T1000 (cell line): ENCODE measurements at regions not wholly inside any gene's neighbourhood (a gene's known extent, or its start where the extent isn't known, plus 50 kb on each side); places are given as distances from the start of the nearest gene placed in this dataset.

ENCODE experiments used
- DNase-seq: peaks from one replicate; lab custom pipeline; 2025; ENCODE audit warnings: mixed read lengths; lab: John Stamatoyannopoulos, UW

- DNase-seq = no peak
Measured at GRCh38 chr13:77423296-77423695, 96.4 kb upstream of the MYCBP2 start.

GRCh38 chr13:77422724-77423123 is 95.8 kb upstream of the MYCBP2 start:
- no peak for DNase-seq

- no peak for DNase-seq
Measured at GRCh38 chr13:77417897-77418296, 91.0 kb upstream of the MYCBP2 start.

- DNase-seq = no peak
Measured at GRCh38 chr13:77416666-77417212, 89.8 kb upstream of the MYCBP2 start.

GRCh38 chr13:77415253-77416071 is 88.6 kb upstream of the MYCBP2 start:
- DNase-seq = no peak

- no peak for DNase-seq
Measured at GRCh38 chr13:77412860-77413259, 86.0 kb upstream of the MYCBP2 start.

- no peak for DNase-seq
Measured at GRCh38 chr13:77412116-77412635, 85.3 kb upstream of the MYCBP2 start.

- no peak for DNase-seq
Measured at GRCh38 chr13:77409412-77409811, 82.5 kb upstream of the MYCBP2 start.

- DNase-seq = no peak
Measured at GRCh38 chr13:77406644-77407440, 79.9 kb upstream of the MYCBP2 start.

GRCh38 chr13:77398825-77399620 is 72.1 kb upstream of the MYCBP2 start:
- DNase-seq = no peak

- DNase-seq = no peak
Measured at GRCh38 chr13:77397636-77398035, 70.7 kb upstream of the MYCBP2 start.

- DNase-seq = no peak
Measured at GRCh38 chr13:77391475-77391874, 64.6 kb upstream of the MYCBP2 start.

- DNase-seq = no peak
Measured at GRCh38 chr13:77390391-77390790, 63.5 kb upstream of the MYCBP2 start.

GRCh38 chr13:77389625-77390000 is 62.7 kb upstream of the MYCBP2 start:
- no peak for DNase-seq

- no peak for DNase-seq
Measured at GRCh38 chr13:77388944-77389624, 62.2 kb upstream of the MYCBP2 start.

GRCh38 chr13:77387607-77388200 is 60.8 kb upstream of the MYCBP2 start:
- no peak for DNase-seq

GRCh38 chr13:77386880-77387606 is 60.1 kb upstream of the MYCBP2 start:
- peak; percentile 0 for DNase-seq

GRCh38 chr13:77386046-77386445 is 59.2 kb upstream of the MYCBP2 start:
- DNase-seq = no peak

GRCh38 chr13:77384999-77385398 is 58.1 kb upstream of the MYCBP2 start:
- DNase-seq = no peak

GRCh38 chr13:77383097-77383496 is 56.2 kb upstream of the MYCBP2 start:
- DNase-seq = no peak
